ENCODE measurements at regions not wholly inside any gene's neighbourhood (a gene's known extent, or its start where the extent isn't known, plus 50 kb on each side); places are given as distances from the start of the nearest gene placed in this dataset.

GRCh38 chr10:1894912-1895311 lies 157.6 kb upstream of the ADARB2 start:
- no peak for TF ChIP-seq EZH2 (IDR thresholded peaks at IDR 0.05)
- no peak for TF ChIP-seq CTCF (IDR thresholded peaks at IDR 0.05)
